PC-9 (cell line): ENCODE measurements at regions not wholly inside any gene's neighbourhood (a gene's known extent, or its start where the extent isn't known, plus 50 kb on each side); places are given as distances from the start of the nearest gene placed in this dataset.

Experiments used
- BruUV-seq: library from RNA; stranded (reverse); fragments of 400-500 nt; replicated peaks from 2 replicates; lab custom pipeline; 2021; lab: Mats Ljungman, UMichigan
- CTCF ChIA-PET: fragments of 300-600 bp; sonication (Branson Sonifier 250); formaldehyde crosslinking; loops from one replicate; lab custom pipeline; 2022; ENCODE audit warnings: antibody characterized with exemption; lab: Charles Lee
- POLR2A ChIA-PET: fragments of 300-600 bp; sonication (Branson Sonifier 250); formaldehyde crosslinking; loops from one replicate; lab custom pipeline; 2022; ENCODE audit warnings: antibody characterized with exemption; ENCODE audit not compliant: unreplicated experiment; lab: Charles Lee
- DNase-seq, 2 experiments: peaks; one replicate each; pipeline versions ENCODE4 v3.0.0 to v3.0.0-alpha.2; 2015 to 2022; ENCODE audit warnings: mixed read lengths in 1 of 2
- H2AFZ ChIP-seq: fragments of 200-600 bp; sonication (generic); 2 replicates; pipeline ENCODE4 v1.8.1; 2017; ENCODE audit warnings: antibody characterized with exemption
- H3F3A ChIP-seq: fragments of 200-600 bp; sonication (generic); 2 replicates; pipeline ENCODE4 v1.8.1; 2017; ENCODE audit warnings: antibody characterized with exemption, mild to moderate bottlenecking, low read depth; ENCODE audit not compliant: insufficient read depth
- H3K27ac ChIP-seq: fragments of 200-600 bp; sonication (generic); 2 replicates; pipeline ENCODE4 v1.6.1; 2016; ENCODE audit warnings: mixed run types
- H3K27me3 ChIP-seq: fragments of 200-600 bp; sonication (generic); 2 replicates; pipeline ENCODE4 v1.6.1; 2016; ENCODE audit warnings: low read depth, mixed run types; ENCODE audit not compliant: insufficient read depth
- H3K36me3 ChIP-seq: fragments of 200-600 bp; sonication (generic); 2 replicates; pipeline ENCODE4 v1.6.1; 2016; ENCODE audit warnings: low read depth, mixed run types
- H3K4me1 ChIP-seq: fragments of 200-600 bp; sonication (generic); replicated peaks from 2 replicates; pipeline ENCODE4 v1.6.1; 2016; ENCODE audit warnings: mixed run types; ENCODE audit not compliant: insufficient read depth
- H3K4me2 ChIP-seq: fragments of 200-600 bp; sonication (generic); 2 replicates; pipeline ENCODE4 v1.6.1; 2017; ENCODE audit warnings: mixed run types
- H3K4me3 ChIP-seq: fragments of 200-600 bp; sonication (generic); 2 replicates; pipeline ENCODE4 v1.6.1; 2016; ENCODE audit warnings: mixed run types
- H3K79me2 ChIP-seq: fragments of 200-600 bp; sonication (generic); 2 replicates; pipeline ENCODE4 v1.6.1; 2017; ENCODE audit warnings: low read depth, mixed run types
- H3K9me2 ChIP-seq: fragments of 200-600 bp; sonication (generic); 2 replicates; pipeline ENCODE4 v1.8.1; 2017; ENCODE audit warnings: mild to moderate bottlenecking; ENCODE audit not compliant: insufficient read depth
- H3K9me3 ChIP-seq: fragments of 200-600 bp; sonication (generic); 2 replicates; pipeline ENCODE4 v1.8.1; 2016; ENCODE audit warnings: low read depth; ENCODE audit not compliant: insufficient read depth
- H4K20me1 ChIP-seq: fragments of 200-600 bp; sonication (generic); 2 replicates; pipeline ENCODE4 v1.8.1; 2017; ENCODE audit not compliant: insufficient read depth
- EZH2 ChIP-seq: fragments of 200-600 bp; sonication (generic); IDR thresholded peaks from 2 replicates; pipeline ENCODE4 v1.8.0; 2017; ENCODE audit warnings: antibody characterized with exemption, low read depth
- intact Hi-C: fragments of 100-400 bp; cut with micrococcal nuclease; formaldehyde crosslinking; loops from one replicate; pipeline ENCODE4 v1.10.0; 2022; ENCODE audit not compliant: unreplicated experiment
- TF ChIP-seq, protein P1 (sequence below): fragments of 200-600 bp; sonication (generic); conservative IDR thresholded peaks from 2 replicates; pipeline ENCODE4 v1.6.1; 2017; ENCODE audit warnings: mixed run types, antibody characterized with exemption, mild to moderate bottlenecking, moderate library complexity

DNA sequence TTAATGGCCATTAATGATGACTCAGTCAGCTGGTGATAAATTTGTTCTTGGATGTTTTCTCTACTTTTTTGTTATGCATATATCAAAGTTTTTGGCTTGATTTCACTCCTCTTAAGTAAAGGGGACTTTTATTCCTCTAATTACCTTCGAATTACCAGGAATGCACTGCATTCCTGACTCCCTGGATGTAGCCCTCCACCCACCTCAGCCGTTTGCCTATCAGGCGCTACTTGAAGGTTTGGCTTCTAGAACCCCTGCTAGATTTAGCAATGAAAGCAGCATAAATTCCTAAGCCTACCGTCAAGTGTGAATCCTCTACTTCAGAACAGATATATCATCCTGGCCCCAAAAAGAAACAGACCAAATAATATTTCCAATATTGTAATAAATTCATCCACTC, 387.8 kb upstream of the ADGRL2 start:
- POLR2A ChIA-PET, result no interaction called here
- Histone ChIP-seq H3K4me2 (no peak overlapping the region), H3K9me2 (no peaks in the 10 kb centered on the region), H3K9me3 (no peaks in the 10 kb centered on the region), H4K20me1 (no peaks in the 10 kb centered on the region), H3K27me3 (no peaks in the 10 kb centered on the region), H3K4me1 (no peaks in the 10 kb centered on the region), H2AFZ (no peak overlapping the region), H3K27ac (no peak overlapping the region), H3K4me3 (no peak overlapping the region), H3K36me3 (no peaks in the 10 kb centered on the region), H3K79me2 (no peaks in the 10 kb centered on the region), H3F3A (no peaks in the 10 kb centered on the region)
- BruUV-seq, result no TSS peak
- intact Hi-C loops, result no loop called here
- TF ChIP-seq, protein P1, sequence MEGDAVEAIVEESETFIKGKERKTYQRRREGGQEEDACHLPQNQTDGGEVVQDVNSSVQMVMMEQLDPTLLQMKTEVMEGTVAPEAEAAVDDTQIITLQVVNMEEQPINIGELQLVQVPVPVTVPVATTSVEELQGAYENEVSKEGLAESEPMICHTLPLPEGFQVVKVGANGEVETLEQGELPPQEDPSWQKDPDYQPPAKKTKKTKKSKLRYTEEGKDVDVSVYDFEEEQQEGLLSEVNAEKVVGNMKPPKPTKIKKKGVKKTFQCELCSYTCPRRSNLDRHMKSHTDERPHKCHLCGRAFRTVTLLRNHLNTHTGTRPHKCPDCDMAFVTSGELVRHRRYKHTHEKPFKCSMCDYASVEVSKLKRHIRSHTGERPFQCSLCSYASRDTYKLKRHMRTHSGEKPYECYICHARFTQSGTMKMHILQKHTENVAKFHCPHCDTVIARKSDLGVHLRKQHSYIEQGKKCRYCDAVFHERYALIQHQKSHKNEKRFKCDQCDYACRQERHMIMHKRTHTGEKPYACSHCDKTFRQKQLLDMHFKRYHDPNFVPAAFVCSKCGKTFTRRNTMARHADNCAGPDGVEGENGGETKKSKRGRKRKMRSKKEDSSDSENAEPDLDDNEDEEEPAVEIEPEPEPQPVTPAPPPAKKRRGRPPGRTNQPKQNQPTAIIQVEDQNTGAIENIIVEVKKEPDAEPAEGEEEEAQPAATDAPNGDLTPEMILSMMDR, result no peak
- no peak for TF ChIP-seq EZH2
- DNase-seq, result no peak
- CTCF ChIA-PET, result no interaction called here

DNA sequence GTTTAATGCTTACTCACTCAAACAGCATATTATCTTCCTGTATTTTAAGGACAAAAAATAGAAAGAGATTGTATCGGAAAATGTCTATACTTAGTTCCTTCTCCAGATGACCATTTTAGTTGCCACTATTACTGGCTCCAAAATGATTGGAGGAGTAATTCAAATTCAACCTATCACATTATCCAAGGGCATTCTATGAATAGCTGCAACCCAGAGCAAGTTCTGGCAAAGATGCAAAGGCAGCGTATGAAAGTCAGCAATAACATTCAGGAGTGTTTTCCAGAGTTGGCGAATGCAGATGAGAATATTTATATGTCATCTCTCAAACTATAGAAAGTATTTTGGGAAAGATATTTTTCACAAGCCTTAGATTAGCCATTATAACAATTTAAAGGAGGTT, 389.8 kb upstream of the ADGRL2 start:
- H3K36me3 ChIP-seq, result no peaks in the 10 kb centered on the region
- TF ChIP-seq, protein P1, result no peak
- TF ChIP-seq EZH2, result no peak
- H3K27me3 ChIP-seq, result no peaks in the 10 kb centered on the region
- no peak overlapping the region for H3K4me3 ChIP-seq
- no peaks in the 10 kb centered on the region for H3K79me2 ChIP-seq
- no peaks in the 10 kb centered on the region for H3K9me3 ChIP-seq
- H2AFZ ChIP-seq, result no peak overlapping the region
- no peaks in the 10 kb centered on the region for H3K9me2 ChIP-seq
- DNase-seq, result no peak
- no peaks in the 10 kb centered on the region for H3F3A ChIP-seq
- ChIA-PET CTCF (no interaction called here), POLR2A (no interaction called here)
- no peaks in the 10 kb centered on the region for H3K4me1 ChIP-seq
- no peaks in the 10 kb centered on the region for H4K20me1 ChIP-seq
- BruUV-seq, result no TSS peak
- H3K4me2 ChIP-seq, result no peak overlapping the region
- H3K27ac ChIP-seq, result no peak overlapping the region
- intact Hi-C loops, result no loop called here

DNA sequence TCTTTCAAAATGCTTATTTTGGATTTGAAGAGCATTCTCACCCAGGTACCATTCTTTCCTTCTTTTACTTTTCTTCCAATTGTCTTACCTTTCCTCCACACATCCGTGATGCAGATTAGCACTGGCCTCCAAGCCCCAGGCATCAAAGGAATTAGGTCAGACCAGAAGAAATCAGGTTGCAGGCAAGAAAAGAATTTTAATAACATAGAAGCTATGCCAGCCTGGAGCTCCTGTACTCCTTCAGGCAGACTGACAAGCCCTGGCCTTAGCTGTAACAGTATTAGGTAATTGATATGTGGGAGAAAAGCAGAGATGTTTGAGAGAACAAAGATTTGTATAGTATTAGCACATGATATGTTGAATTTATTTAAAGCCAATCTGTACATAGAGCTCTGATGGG, 390.4 kb upstream of the ADGRL2 start:
- no peaks in the 10 kb centered on the region for H3K27me3 ChIP-seq
- ChIA-PET POLR2A (no interaction called here), CTCF (no interaction called here)
- H4K20me1 ChIP-seq, result no peaks in the 10 kb centered on the region
- H3F3A ChIP-seq, result no peaks in the 10 kb centered on the region
- H3K4me1 ChIP-seq, result no peaks in the 10 kb centered on the region
- no peaks in the 10 kb centered on the region for H3K9me2 ChIP-seq
- H2AFZ ChIP-seq, result no peak overlapping the region
- H3K79me2 ChIP-seq, result no peaks in the 10 kb centered on the region
- H3K9me3 ChIP-seq, result no peaks in the 10 kb centered on the region
- H3K4me3 ChIP-seq, result no peak overlapping the region
- H3K27ac ChIP-seq, result no peak overlapping the region
- H3K36me3 ChIP-seq, result no peaks in the 10 kb centered on the region
- no peak overlapping the region for H3K4me2 ChIP-seq
- DNase-seq, result no peak
- intact Hi-C loops, result no loop called here
- TF ChIP-seq EZH2, result no peak
- TF ChIP-seq, protein P1, result no peak
- no TSS peak for BruUV-seq
